Dendritic cell treated with granulocyte-macrophage colony-stimulating factor and Interleukin-4, amounts not matched to agents 40 ng/mL and 50 ng/mL, for 4 days (primary cell): ENCODE measurements at regions not wholly inside any gene's neighbourhood (a gene's known extent, or its start where the extent isn't known, plus 50 kb on each side); places are given as distances from the start of the nearest gene placed in this dataset.
"Not testable (repeated sequence)": the region's sequence is repeated elsewhere in the genome, so short reads cannot be mapped to it uniquely, and the experiment has no call there.

Experiments used
- H3K27ac Mint-ChIP-seq: one replicate; pipeline ENCODE4 v1.8.0; 2022; ENCODE audit warnings: mild to moderate bottlenecking, mixed read lengths
- H3K27me3 Mint-ChIP-seq: one replicate; pipeline ENCODE4 v1.8.0; 2022; ENCODE audit warnings: mild to moderate bottlenecking, mixed read lengths
- H3K36me3 Mint-ChIP-seq: one replicate; pipeline ENCODE4 v1.8.0; 2022; ENCODE audit warnings: low read depth, mixed read lengths
- H3K4me1 Mint-ChIP-seq: one replicate; pipeline ENCODE4 v1.8.0; 2022; ENCODE audit warnings: low read depth, mixed read lengths
- H3K4me3 Mint-ChIP-seq: one replicate; pipeline ENCODE4 v1.8.0; 2022; ENCODE audit warnings: mild to moderate bottlenecking, moderate library complexity, mixed read lengths
- H3K9me3 Mint-ChIP-seq: one replicate; pipeline ENCODE4 v1.8.0; 2022; ENCODE audit warnings: mixed read lengths
- intact Hi-C: fragments of 100-400 bp; cut with micrococcal nuclease; formaldehyde crosslinking; loops from one replicate; pipeline ENCODE4 v1.15.0; 2022

- no peaks in the 10 kb centered on the region for H3K4me1 Mint-ChIP-seq
- no peaks in the 10 kb centered on the region for H3K36me3 Mint-ChIP-seq
- H3K4me3 Mint-ChIP-seq = no peak overlapping the region
- intact Hi-C loops = no loop called here
- no peaks in the 10 kb centered on the region for H3K9me3 Mint-ChIP-seq
- no peak overlapping the region for H3K27ac Mint-ChIP-seq
- H3K27me3 Mint-ChIP-seq = no peaks in the 10 kb centered on the region
These were observed 464.5 kb upstream of the MYT1L start for GRCh38 chr2:2795438-2796091.

GRCh38 chr2:2793925-2794560 lies 463.0 kb upstream of the MYT1L start:
- Mint-ChIP-seq H3K4me1 (no peaks in the 10 kb centered on the region), H3K27me3 (no peaks in the 10 kb centered on the region), H3K4me3 (no peak overlapping the region), H3K36me3 (no peaks in the 10 kb centered on the region), H3K27ac (no peak overlapping the region), H3K9me3 (no peaks in the 10 kb centered on the region)
- intact Hi-C loops = no loop called here

- intact Hi-C loops = no loop called here
- Mint-ChIP-seq H3K4me3 (no peak overlapping the region), H3K27ac (no peak overlapping the region), H3K9me3 (no peaks in the 10 kb centered on the region), H3K27me3 (no peaks in the 10 kb centered on the region), H3K36me3 (no peaks in the 10 kb centered on the region), H3K4me1 (no peaks in the 10 kb centered on the region)
These were observed 462.4 kb upstream of the MYT1L start for GRCh38 chr2:2793514-2793913.

- Mint-ChIP-seq H3K4me1 (no peaks in the 10 kb centered on the region), H3K9me3 (no peaks in the 10 kb centered on the region), H3K27me3 (no peaks in the 10 kb centered on the region), H3K4me3 (no peak overlapping the region), H3K36me3 (no peaks in the 10 kb centered on the region), H3K27ac (no peak overlapping the region)
- intact Hi-C loops = no loop called here
These were observed 460.5 kb upstream of the MYT1L start for GRCh38 chr2:2791606-2792005.

- intact Hi-C loops = no loop called here
These were observed 460.0 kb upstream of the MYT1L start for GRCh38 chr2:2791031-2791430.

GRCh38 chr2:2788076-2788475 lies 457.0 kb upstream of the MYT1L start:
- Mint-ChIP-seq H3K36me3 (no peaks in the 10 kb centered on the region), H3K27ac (no peak overlapping the region), H3K27me3 (no peaks in the 10 kb centered on the region), H3K4me1 (no peaks in the 10 kb centered on the region), H3K9me3 (no peaks in the 10 kb centered on the region), H3K4me3 (no peak overlapping the region)
- intact Hi-C loops = no loop called here

More at GRCh38 chr2:2791031-2791430, 460.0 kb upstream of the MYT1L start:
- Mint-ChIP-seq H3K4me1 (no peaks in the 10 kb centered on the region), H3K27ac (no peak overlapping the region), H3K36me3 (no peaks in the 10 kb centered on the region), H3K9me3 (no peaks in the 10 kb centered on the region), H3K27me3 (no peaks in the 10 kb centered on the region), H3K4me3 (no peak overlapping the region)

- H3K4me3 Mint-ChIP-seq = no peak overlapping the region
- intact Hi-C loops = no loop called here
These were observed 456.3 kb upstream of the MYT1L start for GRCh38 chr2:2787301-2787907.

GRCh38 chr2:2782007-2782406 lies 450.9 kb upstream of the MYT1L start:
- peaks cover 24% of the 10 kb centered on the region for H3K9me3 Mint-ChIP-seq
- no peaks in the 10 kb centered on the region for H3K27me3 Mint-ChIP-seq
- no peak overlapping the region for H3K4me3 Mint-ChIP-seq
- intact Hi-C loops = no loop called here
- H3K4me1 Mint-ChIP-seq = no peaks in the 10 kb centered on the region
- H3K36me3 Mint-ChIP-seq = no peaks in the 10 kb centered on the region
- no peak overlapping the region for H3K27ac Mint-ChIP-seq

More at GRCh38 chr2:2787301-2787907, 456.3 kb upstream of the MYT1L start:
- Mint-ChIP-seq H3K27me3 (no peaks in the 10 kb centered on the region), H3K4me1 (no peaks in the 10 kb centered on the region), H3K36me3 (no peaks in the 10 kb centered on the region), H3K27ac (no peak overlapping the region), H3K9me3 (no peaks in the 10 kb centered on the region)

GRCh38 chr2:2779727-2780126 lies 448.7 kb upstream of the MYT1L start:
- H3K4me1 Mint-ChIP-seq = no peaks in the 10 kb centered on the region

GRCh38 chr2:2777876-2778275 lies 446.8 kb upstream of the MYT1L start:
- H3K4me1 Mint-ChIP-seq = no peaks in the 10 kb centered on the region
- no peaks in the 10 kb centered on the region for H3K27me3 Mint-ChIP-seq
- no peak overlapping the region for H3K27ac Mint-ChIP-seq
- intact Hi-C loops = no loop called here
- no peak overlapping the region for H3K4me3 Mint-ChIP-seq
- no peaks in the 10 kb centered on the region for H3K36me3 Mint-ChIP-seq
- H3K9me3 Mint-ChIP-seq = peaks cover 24% of the 10 kb centered on the region

More at GRCh38 chr2:2779727-2780126, 448.7 kb upstream of the MYT1L start:
- Mint-ChIP-seq H3K9me3 (peaks cover 24% of the 10 kb centered on the region), H3K27ac (no peak overlapping the region), H3K4me3 (no peak overlapping the region), H3K36me3 (no peaks in the 10 kb centered on the region), H3K27me3 (no peaks in the 10 kb centered on the region)
- intact Hi-C loops = no loop called here

GRCh38 chr2:2777213-2777612 lies 446.1 kb upstream of the MYT1L start:
- H3K27ac Mint-ChIP-seq = no peak overlapping the region
- H3K4me1 Mint-ChIP-seq = no peaks in the 10 kb centered on the region
- no peaks in the 10 kb centered on the region for H3K36me3 Mint-ChIP-seq
- H3K4me3 Mint-ChIP-seq = no peak overlapping the region
- no peaks in the 10 kb centered on the region for H3K27me3 Mint-ChIP-seq
- peaks cover 24% of the 10 kb centered on the region for H3K9me3 Mint-ChIP-seq
- intact Hi-C loops = no loop called here

- Mint-ChIP-seq H3K9me3 (peaks cover 9% of the 10 kb centered on the region), H3K27ac (no peak overlapping the region), H3K36me3 (no peaks in the 10 kb centered on the region), H3K27me3 (no peaks in the 10 kb centered on the region), H3K4me1 (no peaks in the 10 kb centered on the region), H3K4me3 (no peak overlapping the region)
- intact Hi-C loops = no loop called here
These were observed 443.9 kb upstream of the MYT1L start for GRCh38 chr2:2775018-2775417.

GRCh38 chr2:2773692-2774091 lies 442.6 kb upstream of the MYT1L start:
- Mint-ChIP-seq H3K36me3 (no peaks in the 10 kb centered on the region), H3K9me3 (no peaks in the 10 kb centered on the region), H3K4me1 (no peaks in the 10 kb centered on the region), H3K27me3 (no peaks in the 10 kb centered on the region), H3K4me3 (no peak overlapping the region), H3K27ac (no peak overlapping the region)
- intact Hi-C loops = no loop called here

- H3K4me1 Mint-ChIP-seq, H3K27me3 Mint-ChIP-seq, H3K27ac Mint-ChIP-seq, H3K9me3 Mint-ChIP-seq, H3K4me3 Mint-ChIP-seq, intact Hi-C loops, H3K36me3 Mint-ChIP-seq: not testable (repeated sequence)
These were observed 442.0 kb upstream of the MYT1L start for GRCh38 chr2:2773080-2773479.
